Occipital lobe (tissue), 1 donor: ENCODE measurements at regions not wholly inside any gene's neighbourhood (a gene's known extent, or its start where the extent isn't known, plus 50 kb on each side); places are given as distances from the start of the nearest gene placed in this dataset.
"Not testable (repeated sequence)": the region's sequence is repeated elsewhere in the genome, so short reads cannot be mapped to it uniquely, and the experiment has no call there.

ENCODE experiments used
- DNase-seq: peaks from one replicate; lab custom pipeline; 2025; lab: John Stamatoyannopoulos, UW

DNA sequence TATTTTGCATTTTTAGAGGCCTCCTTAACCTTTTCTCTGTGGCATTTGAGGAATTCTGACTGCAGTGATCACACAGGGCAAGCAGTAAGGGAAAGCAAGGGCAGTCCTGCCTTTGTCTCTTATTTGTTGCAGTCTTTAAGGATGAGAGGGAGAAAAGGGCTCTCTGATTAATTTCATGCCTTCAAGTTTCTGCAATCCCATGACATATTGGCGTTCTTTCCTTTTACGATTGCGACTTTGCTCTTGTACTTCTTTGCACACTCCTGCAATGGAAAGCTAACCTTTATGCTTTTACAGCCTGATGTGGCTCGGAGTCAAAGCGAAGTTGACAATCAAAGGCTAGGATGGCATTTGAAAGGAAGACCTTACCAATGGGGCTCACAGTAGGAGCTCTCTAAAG is 698.4 kb downstream of the DNAH5 start:
- no peak for DNase-seq

DNA sequence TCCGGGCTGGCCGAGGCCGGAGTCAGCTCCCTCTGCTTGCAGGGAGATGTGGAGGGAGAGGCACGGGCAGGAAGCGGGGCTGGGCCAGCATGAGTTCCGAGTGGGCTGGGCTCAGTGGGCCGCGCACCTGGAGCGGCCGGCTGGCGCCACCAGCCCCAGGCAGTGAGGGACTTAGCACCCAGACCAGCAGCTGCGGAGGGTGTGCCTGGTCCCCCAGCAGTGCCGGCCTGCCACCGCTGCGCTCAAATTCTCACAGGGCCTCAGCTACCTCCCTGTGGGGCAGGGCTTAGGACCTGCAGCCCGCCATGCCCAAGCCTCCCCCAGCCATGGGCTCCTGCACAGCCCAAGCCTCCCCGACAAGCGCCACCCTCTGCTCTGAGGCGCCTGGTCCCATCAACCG is 700.3 kb downstream of the DNAH5 start:
- DNase-seq: no peak

DNA sequence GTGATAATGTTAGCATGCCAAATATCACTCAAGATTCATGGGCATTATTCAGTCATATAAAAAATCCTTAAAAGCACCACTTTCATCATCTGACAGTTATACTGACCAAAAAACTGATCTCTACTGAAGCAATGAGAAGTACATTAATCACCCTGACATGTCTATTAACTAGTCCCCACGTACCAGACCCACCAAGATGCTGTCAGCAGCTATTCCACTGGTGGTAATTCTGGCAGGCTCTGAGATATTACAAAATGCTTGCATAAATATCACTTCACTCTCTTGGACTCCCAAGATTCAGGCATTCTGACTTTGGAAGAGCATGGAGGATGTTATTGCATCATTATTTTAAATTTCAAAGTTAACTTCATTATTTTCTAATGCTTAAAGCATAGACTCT is 717.0 kb downstream of the DNAH5 start:
- DNase-seq: no peak

DNA sequence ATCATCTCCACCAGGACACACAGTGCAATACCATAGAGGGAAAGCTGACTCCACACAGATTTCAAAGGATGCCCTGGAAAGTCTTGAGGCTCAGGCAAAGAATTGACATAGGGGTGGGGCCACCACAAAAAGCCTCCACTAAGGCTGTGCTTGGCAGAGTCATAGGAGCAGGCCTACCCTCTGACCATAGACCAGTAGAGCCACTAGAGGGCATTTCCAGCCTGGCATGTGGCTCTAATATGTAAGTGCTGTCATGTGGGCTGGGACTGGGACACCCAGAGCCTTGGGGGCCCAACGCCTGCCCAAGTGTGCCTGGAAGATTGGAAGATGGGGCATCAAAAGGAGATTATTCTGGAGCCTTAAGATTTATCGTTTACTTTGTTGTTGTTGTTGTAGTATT is 726.0 kb downstream of the DNAH5 start:
- DNase-seq: no peak

DNA sequence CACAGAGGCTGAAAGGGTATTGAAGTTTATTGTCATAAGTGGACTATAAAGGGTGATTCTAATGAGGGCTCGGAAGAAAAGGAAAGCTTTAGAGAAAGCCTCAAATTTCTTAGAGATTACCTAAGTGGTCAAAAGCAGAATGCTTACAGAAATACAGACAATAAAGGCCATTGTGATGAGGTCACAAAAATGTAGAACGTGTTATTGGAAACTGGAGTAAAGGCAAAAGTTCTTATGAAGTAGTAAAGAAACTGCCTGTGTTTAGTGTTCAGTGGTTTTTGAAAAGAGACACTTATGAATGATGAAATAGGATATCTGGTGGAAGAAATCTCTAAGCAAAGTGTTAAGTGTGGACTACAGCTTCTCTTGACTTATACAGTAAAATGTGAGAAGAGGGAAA is 726.9 kb downstream of the DNAH5 start:
- DNase-seq: no peak

- no peak for DNase-seq
These were observed 728.7 kb downstream of the DNAH5 start for GRCh38 chr5:13215806-13216205.

DNA sequence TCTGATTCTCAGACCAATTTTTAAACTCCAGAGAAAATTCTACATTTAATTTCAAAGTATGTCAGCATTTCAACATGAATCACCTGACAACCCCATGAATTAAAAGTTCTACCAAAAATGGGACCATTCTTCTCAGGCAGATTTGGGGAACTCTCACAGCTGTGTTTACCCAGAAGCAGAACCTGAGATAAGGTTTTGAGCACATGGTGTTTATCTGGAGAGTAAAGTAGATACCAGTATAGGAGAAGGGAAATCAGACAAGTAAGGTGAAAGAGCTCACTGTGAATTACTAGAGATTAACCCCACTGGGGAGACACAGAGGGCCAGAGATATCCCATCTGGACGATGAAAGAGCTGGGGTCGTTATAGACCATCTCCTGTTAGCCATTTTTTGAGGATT is 729.1 kb downstream of the DNAH5 start:
- no peak for DNase-seq

GRCh38 chr5:13214182-13214581 is 730.3 kb downstream of the DNAH5 start:
- no peak for DNase-seq

- no peak for DNase-seq
These were observed 731.6 kb downstream of the DNAH5 start for GRCh38 chr5:13212886-13213285.

DNA sequence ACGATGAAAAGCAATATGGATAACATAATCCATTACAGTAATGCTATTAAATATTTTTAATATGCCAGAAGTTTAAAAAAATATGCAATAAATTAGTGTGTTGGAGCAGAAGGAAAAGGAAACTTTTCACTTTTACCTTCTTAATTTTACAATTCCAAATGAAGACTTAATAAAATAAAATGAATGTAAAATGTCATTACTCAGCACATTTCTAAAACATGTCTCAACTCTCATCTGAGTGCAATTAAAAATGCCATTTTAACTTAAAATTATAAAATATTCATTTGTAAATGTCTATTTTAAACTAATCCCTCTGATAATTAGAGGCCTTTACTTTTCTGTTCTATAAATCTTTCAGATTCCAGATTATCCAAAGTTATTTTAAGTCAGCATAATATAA is 733.4 kb downstream of the DNAH5 start:
- DNase-seq: no peak

GRCh38 chr5:13207112-13207511 is 737.4 kb downstream of the DNAH5 start:
- DNase-seq: no peak

DNA sequence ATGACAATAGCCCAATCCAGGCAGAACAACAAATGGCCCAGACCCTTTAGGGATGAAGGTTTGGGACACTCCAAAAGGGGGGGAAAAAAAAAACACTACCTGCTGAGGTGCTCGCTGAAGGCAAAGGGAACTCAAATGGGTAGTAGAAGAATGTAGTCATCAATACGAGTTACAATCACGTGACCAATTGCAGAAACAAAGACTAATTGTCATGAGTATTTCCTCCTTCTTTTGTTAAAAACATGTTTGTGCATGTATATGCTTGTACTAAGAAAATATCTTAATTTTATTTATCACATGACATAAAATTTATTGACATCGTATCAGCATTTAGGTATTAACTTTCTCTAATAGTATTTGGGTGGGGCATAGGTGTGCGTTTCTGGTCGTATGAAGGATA is 743.5 kb downstream of the DNAH5 start:
- no peak for DNase-seq

GRCh38 chr5:13198226-13198625 is 746.3 kb downstream of the DNAH5 start:
- DNase-seq: not testable (repeated sequence)

DNA sequence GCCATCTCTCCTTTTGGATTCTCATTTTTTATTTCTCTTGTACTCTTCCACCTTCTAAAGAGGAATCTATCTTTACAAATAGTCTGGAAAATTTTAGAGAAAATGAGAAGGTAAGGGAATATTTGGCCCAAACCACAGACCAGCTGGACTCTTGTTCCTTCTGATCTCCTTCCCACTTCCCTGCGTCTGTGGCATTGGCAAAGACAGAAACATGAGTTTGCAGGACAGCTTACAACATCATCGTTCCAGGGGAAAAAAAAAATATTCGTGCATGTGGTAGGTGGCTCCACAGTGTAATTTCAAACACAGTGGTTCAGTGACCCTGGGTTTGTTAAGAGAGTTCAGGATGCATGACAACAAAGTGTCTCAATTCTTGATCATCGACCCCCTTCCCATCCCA is 755.0 kb downstream of the DNAH5 start:
- no peak for DNase-seq

GRCh38 chr5:13188371-13188770 is 756.1 kb downstream of the DNAH5 start:
- DNase-seq: no peak

DNA sequence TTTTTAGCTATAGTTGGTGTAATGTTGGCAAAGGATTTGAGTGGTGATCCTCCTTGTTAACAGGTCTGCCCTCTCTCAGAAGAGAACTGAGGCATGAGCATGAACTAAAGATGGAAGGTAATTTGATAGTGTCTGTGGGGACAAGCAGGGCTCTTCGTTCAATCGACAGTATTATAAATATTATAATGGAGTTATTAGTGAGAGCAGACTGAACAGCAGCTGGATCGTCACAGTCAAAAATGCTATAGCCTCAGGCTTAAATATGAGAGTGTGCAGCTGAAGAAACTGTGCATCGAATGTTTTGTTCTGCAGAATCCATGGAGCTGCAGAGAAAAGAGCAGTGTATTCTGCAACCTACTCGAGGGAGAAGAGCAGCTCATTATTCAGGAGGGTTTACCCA is 757.3 kb downstream of the DNAH5 start:
- DNase-seq: no peak

DNA sequence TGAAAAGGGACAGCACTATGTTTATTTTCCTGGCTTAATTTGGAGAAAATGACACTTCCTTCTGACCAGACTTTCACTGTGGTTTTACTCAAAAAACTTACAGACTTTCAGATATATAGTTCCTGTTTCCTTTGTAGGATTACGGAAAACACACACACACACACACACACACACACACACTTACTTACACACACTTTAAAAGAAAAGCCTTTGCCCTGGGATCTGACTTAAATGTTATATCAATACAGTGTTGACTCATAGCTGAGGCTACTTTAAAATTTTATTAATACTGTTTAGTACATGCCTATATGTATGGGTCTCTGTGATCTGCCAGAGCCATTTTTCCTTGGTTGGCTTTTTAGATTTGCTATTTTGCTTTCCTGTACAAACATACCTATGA is 758.3 kb downstream of the DNAH5 start:
- no peak for DNase-seq

DNA sequence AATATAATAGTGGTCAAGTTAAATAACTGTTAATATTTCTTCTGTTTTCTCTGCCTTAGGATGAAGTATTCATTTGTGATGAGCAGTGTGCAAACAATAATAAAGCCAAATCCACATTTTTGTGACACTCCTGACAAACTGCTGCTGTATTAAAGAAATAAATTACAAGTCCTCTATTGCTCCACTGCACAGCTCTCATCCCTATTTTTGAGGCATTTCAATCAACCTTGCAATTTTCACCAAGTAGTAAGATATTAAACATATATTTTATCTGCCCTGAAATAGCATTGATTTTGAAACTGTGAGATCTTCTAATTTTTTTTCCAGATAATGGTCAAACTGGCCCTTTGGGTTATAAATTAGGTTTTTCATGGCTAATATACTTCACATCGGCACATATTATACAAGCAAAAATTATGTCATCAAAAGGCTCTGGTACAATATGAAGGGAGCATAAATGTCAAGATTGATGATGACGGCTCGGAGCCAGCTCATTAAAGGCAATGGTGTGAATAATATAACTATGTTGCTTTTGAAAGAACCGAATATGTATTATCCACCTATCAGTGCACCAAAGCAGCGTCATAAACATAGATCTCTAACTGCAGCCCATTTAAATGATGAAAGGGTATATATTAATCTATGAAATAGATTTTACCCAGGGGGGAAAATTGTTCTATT is 764.9 kb downstream of the DNAH5 start:
- DNase-seq: no peak

DNA sequence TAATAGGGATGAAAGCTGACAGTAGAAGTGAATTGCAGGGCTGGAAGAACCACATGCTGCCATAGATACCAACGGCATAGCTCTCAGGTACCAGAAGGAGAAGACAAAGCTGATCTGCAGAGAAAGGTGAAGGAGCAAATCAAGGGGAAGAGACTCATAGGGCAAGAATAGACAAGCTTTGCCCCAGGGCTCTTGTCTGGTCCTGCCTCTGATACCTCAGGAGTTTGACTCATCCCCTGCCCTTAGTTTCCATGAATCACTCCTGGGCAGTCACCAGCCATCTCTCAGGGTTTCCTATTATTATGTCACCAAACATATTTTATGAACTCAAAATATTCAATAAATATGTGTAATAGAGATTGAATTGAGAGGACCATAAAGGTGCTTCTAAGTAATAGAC is 800.9 kb downstream of the DNAH5 start:
- DNase-seq: no peak

GRCh38 chr5:13143214-13143613 is 801.3 kb downstream of the DNAH5 start:
- no peak for DNase-seq

DNA sequence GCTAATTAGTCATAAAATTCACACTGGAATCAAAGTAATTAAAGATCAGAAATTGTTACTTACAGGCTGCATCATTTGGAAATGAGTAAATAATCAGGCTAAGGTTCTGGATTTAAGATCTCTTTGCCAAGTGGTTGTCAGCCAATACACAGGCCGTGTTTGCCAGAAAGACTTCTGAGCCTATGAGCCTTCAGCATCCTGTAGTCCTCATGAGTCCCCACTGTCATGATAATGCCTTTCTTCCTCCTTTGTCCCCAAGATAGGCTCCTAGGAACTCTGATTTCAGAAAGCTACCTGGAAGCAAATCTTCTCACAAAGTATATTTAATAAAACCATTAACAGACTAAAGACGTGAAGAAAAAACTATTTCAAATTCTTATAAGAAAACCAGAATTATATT is 810.5 kb downstream of the DNAH5 start:
- no peak for DNase-seq

DNA sequence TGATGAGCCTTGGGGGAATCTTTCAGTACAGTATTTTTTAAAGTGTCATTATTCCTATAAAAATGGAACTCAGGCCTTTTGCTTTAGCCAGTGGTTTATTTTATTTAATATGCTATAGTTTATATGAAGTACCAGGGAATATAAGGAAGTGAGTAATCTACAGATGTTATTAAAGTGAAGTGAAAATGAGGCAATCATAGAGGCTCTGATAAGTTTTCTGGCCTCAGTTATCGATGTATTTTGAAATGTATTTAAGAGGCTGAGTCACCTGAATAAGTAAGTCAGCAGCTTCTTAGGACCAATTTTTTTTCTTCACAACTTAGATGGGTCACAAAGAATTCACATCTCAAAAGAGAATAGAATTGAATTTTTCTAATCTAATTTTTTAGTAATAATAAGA is 829.0 kb downstream of the DNAH5 start:
- no peak for DNase-seq

- no peak for DNase-seq
These were observed 836.2 kb downstream of the DNAH5 start for GRCh38 chr5:13108265-13108664.

- no peak for DNase-seq
These were observed 837.0 kb downstream of the DNAH5 start for GRCh38 chr5:13107537-13107936.
